Activated naive CD4-positive, alpha-beta T cell treated with anti-CD3 and anti-CD28 coated beads, Interleukin-2, amount 10 ng/mL, durations not matched to agents 7 days and 5 days (primary cell): ENCODE measurements at regions not wholly inside any gene's neighbourhood (a gene's known extent, or its start where the extent isn't known, plus 50 kb on each side); places are given as distances from the start of the nearest gene placed in this dataset.

Experiments used
- CTCF ChIA-PET: fragments of 350-600 bp; sonication (Branson Sonifier 250); formaldehyde crosslinking; loops from one replicate; lab custom pipeline; 2021; ENCODE audit warnings: antibody characterized with exemption; lab: Charles Lee
- DNase-seq: peaks from one replicate; pipeline ENCODE4 v3.0.0-alpha.2; 2020
- H3K27ac Mint-ChIP-seq: one replicate; pipeline ENCODE4 v1.8.0; 2021; ENCODE audit warnings: mild to moderate bottlenecking, moderate library complexity, mixed read lengths
- H3K27me3 Mint-ChIP-seq: one replicate; pipeline ENCODE4 v1.8.0; 2021; ENCODE audit warnings: mild to moderate bottlenecking, mixed read lengths
- H3K36me3 Mint-ChIP-seq: one replicate; pipeline ENCODE4 v1.8.0; 2021; ENCODE audit warnings: mixed read lengths
- H3K4me1 Mint-ChIP-seq: one replicate; pipeline ENCODE4 v1.8.0; 2021; ENCODE audit warnings: mixed read lengths
- H3K4me3 Mint-ChIP-seq: one replicate; pipeline ENCODE4 v1.8.0; 2021; ENCODE audit warnings: mild to moderate bottlenecking, moderate library complexity, mixed read lengths
- H3K9me3 Mint-ChIP-seq: one replicate; pipeline ENCODE4 v1.8.0; 2021; ENCODE audit warnings: mixed read lengths

GRCh38 chr20:56808732-56809131 lies 179.6 kb downstream of the TFAP2C start:
- Mint-ChIP-seq H3K27me3 (peaks cover 24% of the 10 kb centered on the region), H3K27ac (no peak overlapping the region), H3K9me3 (peaks cover 3% of the 10 kb centered on the region), H3K4me1 (no peaks in the 10 kb centered on the region), H3K4me3 (no peak overlapping the region), H3K36me3 (no peaks in the 10 kb centered on the region)
- no peak for DNase-seq
- CTCF ChIA-PET = no interaction called here

GRCh38 chr20:56809668-56810067 lies 180.6 kb downstream of the TFAP2C start:
- Mint-ChIP-seq H3K36me3 (no peaks in the 10 kb centered on the region), H3K27ac (no peak overlapping the region), H3K27me3 (peaks cover 24% of the 10 kb centered on the region), H3K4me1 (no peaks in the 10 kb centered on the region), H3K4me3 (no peak overlapping the region), H3K9me3 (peaks cover 3% of the 10 kb centered on the region)
- CTCF ChIA-PET = no interaction called here
- no peak for DNase-seq

- no peak for DNase-seq
- H3K27me3 Mint-ChIP-seq = peaks cover 25% of the 10 kb centered on the region
- CTCF ChIA-PET = no interaction called here
- H3K27ac Mint-ChIP-seq = no peak overlapping the region
- H3K36me3 Mint-ChIP-seq = no peaks in the 10 kb centered on the region
- H3K9me3 Mint-ChIP-seq = peaks cover 3% of the 10 kb centered on the region
- no peaks in the 10 kb centered on the region for H3K4me1 Mint-ChIP-seq
- no peak overlapping the region for H3K4me3 Mint-ChIP-seq
These were observed 181.0 kb downstream of the TFAP2C start for GRCh38 chr20:56810141-56810540.

- Mint-ChIP-seq H3K9me3 (peaks cover 3% of the 10 kb centered on the region), H3K4me3 (no peak overlapping the region), H3K4me1 (no peaks in the 10 kb centered on the region), H3K27ac (no peak overlapping the region), H3K36me3 (no peaks in the 10 kb centered on the region), H3K27me3 (peaks cover 14% of the 10 kb centered on the region)
- CTCF ChIA-PET = interaction anchor here (0.7 kb wide), 1 partner anchor 259 kb away, joined by 3 read pairs; no protein-coding TSS in a partner anchor
- DNase-seq = no peak
These were observed 186.7 kb downstream of the TFAP2C start for GRCh38 chr20:56815796-56816195.

GRCh38 chr20:56816349-56816748 lies 187.2 kb downstream of the TFAP2C start:
- peaks cover 3% of the 10 kb centered on the region for H3K9me3 Mint-ChIP-seq
- H3K36me3 Mint-ChIP-seq = no peaks in the 10 kb centered on the region
- H3K4me1 Mint-ChIP-seq = no peaks in the 10 kb centered on the region
- no peak overlapping the region for H3K4me3 Mint-ChIP-seq
- DNase-seq = no peak
- H3K27ac Mint-ChIP-seq = no peak overlapping the region
- CTCF ChIA-PET = interaction anchor here (0.7 kb wide), 1 partner anchor 259 kb away, joined by 3 read pairs; no protein-coding TSS in a partner anchor
- H3K27me3 Mint-ChIP-seq = peaks cover 18% of the 10 kb centered on the region

- no peak overlapping the region for H3K4me3 Mint-ChIP-seq
- peaks cover 2% of the 10 kb centered on the region for H3K9me3 Mint-ChIP-seq
- DNase-seq = no peak
- H3K36me3 Mint-ChIP-seq = no peaks in the 10 kb centered on the region
- peaks cover 18% of the 10 kb centered on the region for H3K27me3 Mint-ChIP-seq
- CTCF ChIA-PET = no interaction called here
- H3K4me1 Mint-ChIP-seq = no peaks in the 10 kb centered on the region
- H3K27ac Mint-ChIP-seq = no peak overlapping the region
These were observed 188.9 kb downstream of the TFAP2C start for GRCh38 chr20:56817780-56818675.

GRCh38 chr20:56820984-56821383 lies 191.9 kb downstream of the TFAP2C start:
- peaks cover 18% of the 10 kb centered on the region for H3K27me3 Mint-ChIP-seq
- H3K27ac Mint-ChIP-seq = no peak overlapping the region
- CTCF ChIA-PET = no interaction called here
- no peaks in the 10 kb centered on the region for H3K36me3 Mint-ChIP-seq
- peaks cover 1% of the 10 kb centered on the region for H3K9me3 Mint-ChIP-seq
- no peak overlapping the region for H3K4me3 Mint-ChIP-seq
- H3K4me1 Mint-ChIP-seq = no peaks in the 10 kb centered on the region
- no peak for DNase-seq

GRCh38 chr20:56826306-56826704 lies 197.2 kb downstream of the TFAP2C start:
- H3K27me3 Mint-ChIP-seq = peaks cover 41% of the 10 kb centered on the region
- H3K9me3 Mint-ChIP-seq = peaks cover 1% of the 10 kb centered on the region
- H3K4me1 Mint-ChIP-seq = no peaks in the 10 kb centered on the region
- no peak for DNase-seq
- H3K27ac Mint-ChIP-seq = no peak overlapping the region
- CTCF ChIA-PET = no interaction called here
- H3K36me3 Mint-ChIP-seq = no peaks in the 10 kb centered on the region
- H3K4me3 Mint-ChIP-seq = no peak overlapping the region

- H3K36me3 Mint-ChIP-seq = no peaks in the 10 kb centered on the region
- CTCF ChIA-PET = no interaction called here
- peaks cover 42% of the 10 kb centered on the region for H3K27me3 Mint-ChIP-seq
- H3K4me1 Mint-ChIP-seq = no peaks in the 10 kb centered on the region
- H3K27ac Mint-ChIP-seq = no peak overlapping the region
- DNase-seq = no peak
- H3K9me3 Mint-ChIP-seq = peaks cover 1% of the 10 kb centered on the region
- no peak overlapping the region for H3K4me3 Mint-ChIP-seq
These were observed 197.9 kb downstream of the TFAP2C start for GRCh38 chr20:56826705-56827665.

- H3K27ac Mint-ChIP-seq = no peak overlapping the region
- no peak for DNase-seq
- H3K36me3 Mint-ChIP-seq = no peaks in the 10 kb centered on the region
- no peak overlapping the region for H3K4me3 Mint-ChIP-seq
- H3K4me1 Mint-ChIP-seq = no peaks in the 10 kb centered on the region
- CTCF ChIA-PET = no interaction called here
- H3K27me3 Mint-ChIP-seq = peaks cover 42% of the 10 kb centered on the region
- peaks cover 1% of the 10 kb centered on the region for H3K9me3 Mint-ChIP-seq
These were observed 198.7 kb downstream of the TFAP2C start for GRCh38 chr20:56827763-56828162.

- Mint-ChIP-seq H3K27ac (no peak overlapping the region), H3K4me1 (no peaks in the 10 kb centered on the region), H3K27me3 (peaks cover 42% of the 10 kb centered on the region), H3K4me3 (no peak overlapping the region), H3K36me3 (no peaks in the 10 kb centered on the region), H3K9me3 (no peaks in the 10 kb centered on the region)
- CTCF ChIA-PET = no interaction called here
- DNase-seq = no peak
These were observed 199.3 kb downstream of the TFAP2C start for GRCh38 chr20:56828402-56828801.

- H3K4me1 Mint-ChIP-seq = no peaks in the 10 kb centered on the region
- H3K4me3 Mint-ChIP-seq = no peak overlapping the region
- CTCF ChIA-PET = no interaction called here
These were observed 200.8 kb downstream of the TFAP2C start for GRCh38 chr20:56829788-56830385.

GRCh38 chr20:56831795-56832194 lies 202.7 kb downstream of the TFAP2C start:
- H3K4me3 Mint-ChIP-seq = no peak overlapping the region
- H3K4me1 Mint-ChIP-seq = no peaks in the 10 kb centered on the region
- CTCF ChIA-PET = no interaction called here
- no peak for DNase-seq
- H3K27ac Mint-ChIP-seq = no peak overlapping the region
- no peaks in the 10 kb centered on the region for H3K36me3 Mint-ChIP-seq
- H3K9me3 Mint-ChIP-seq = no peaks in the 10 kb centered on the region
- H3K27me3 Mint-ChIP-seq = peaks cover 40% of the 10 kb centered on the region

More at GRCh38 chr20:56829788-56830385, 200.8 kb downstream of the TFAP2C start:
- no peaks in the 10 kb centered on the region for H3K36me3 Mint-ChIP-seq
- H3K9me3 Mint-ChIP-seq = no peaks in the 10 kb centered on the region
- no peak overlapping the region for H3K27ac Mint-ChIP-seq
- peaks cover 42% of the 10 kb centered on the region for H3K27me3 Mint-ChIP-seq
- DNase-seq = no peak

- Mint-ChIP-seq H3K9me3 (no peaks in the 10 kb centered on the region), H3K4me1 (no peaks in the 10 kb centered on the region), H3K27ac (no peak overlapping the region), H3K27me3 (peaks cover 28% of the 10 kb centered on the region), H3K4me3 (no peak overlapping the region), H3K36me3 (no peaks in the 10 kb centered on the region)
- CTCF ChIA-PET = no interaction called here
- no peak for DNase-seq
These were observed 204.3 kb downstream of the TFAP2C start for GRCh38 chr20:56833427-56833826.
